Head of caudate nucleus (tissue), 42 donors: ENCODE measurements at regions not wholly inside any gene's neighbourhood (a gene's known extent, or its start where the extent isn't known, plus 50 kb on each side); places are given as distances from the start of the nearest gene placed in this dataset.

ENCODE experiments used
- DNase-seq, 42 donors: peaks; one replicate each; pipeline versions ENCODE4 v3.0.0 to v3.0.0-alpha.2; 2020 to 2021; ENCODE audit warnings: mixed read lengths in 7 of 42
- intact Hi-C: fragments of 100-400 bp; cut with DNase I; formaldehyde crosslinking; loops from one replicate; pipeline ENCODE4 v1.15.0; 2022

- no peak for DNase-seq
- intact Hi-C loops, result no loop called here
These were observed 255.2 kb downstream of the AUH start for GRCh38 chr9:91106415-91107081.

GRCh38 chr9:91111226-91111625, 250.5 kb downstream of the AUH start:
- intact Hi-C loops, result no loop called here
- DNase-seq, result no peak

GRCh38 chr9:91111876-91112275, 249.8 kb downstream of the AUH start:
- intact Hi-C loops, result no loop called here

GRCh38 chr9:91113016-91113415, 248.7 kb downstream of the AUH start:
- intact Hi-C loops, result no loop called here
- no peak for DNase-seq

More at GRCh38 chr9:91111876-91112275, 249.8 kb downstream of the AUH start:
- no peak for DNase-seq

- no peak for DNase-seq
These were observed 247.3 kb downstream of the AUH start for GRCh38 chr9:91114450-91114849.

GRCh38 chr9:91116211-91116610, 245.5 kb downstream of the AUH start:
- intact Hi-C loops, result no loop called here
- peak in 1 of 42 donors; percentile 12 for DNase-seq

More at GRCh38 chr9:91114450-91114849, 247.3 kb downstream of the AUH start:
- intact Hi-C loops, result no loop called here

- intact Hi-C loops, result no loop called here
- no peak for DNase-seq
These were observed 245.0 kb downstream of the AUH start for GRCh38 chr9:91116711-91117110.

GRCh38 chr9:91117474-91117891, 244.2 kb downstream of the AUH start:
- DNase-seq, result no peak
- intact Hi-C loops, result no loop called here

GRCh38 chr9:91117959-91118703, 243.6 kb downstream of the AUH start:
- intact Hi-C loops, result no loop called here
- peak; percentile 44 to 83 (median 68) for DNase-seq

GRCh38 chr9:91118704-91119025, 243.1 kb downstream of the AUH start:
- intact Hi-C loops, result no loop called here

GRCh38 chr9:91119142-91119541, 242.6 kb downstream of the AUH start:
- DNase-seq, result no peak
- intact Hi-C loops, result no loop called here

More at GRCh38 chr9:91118704-91119025, 243.1 kb downstream of the AUH start:
- no peak for DNase-seq

- intact Hi-C loops, result no loop called here
- no peak for DNase-seq
These were observed 242.0 kb downstream of the AUH start for GRCh38 chr9:91119679-91120078.

GRCh38 chr9:91120200-91120599, 241.5 kb downstream of the AUH start:
- intact Hi-C loops, result no loop called here

GRCh38 chr9:91122755-91123154, 239.0 kb downstream of the AUH start:
- no peak for DNase-seq
- intact Hi-C loops, result no loop called here

More at GRCh38 chr9:91120200-91120599, 241.5 kb downstream of the AUH start:
- no peak for DNase-seq

- no peak for DNase-seq
- intact Hi-C loops, result no loop called here
These were observed 234.8 kb downstream of the AUH start for GRCh38 chr9:91126761-91127445.

- intact Hi-C loops, result no loop called here
- no peak for DNase-seq
These were observed 234.1 kb downstream of the AUH start for GRCh38 chr9:91127653-91128052.

- no peak for DNase-seq
- intact Hi-C loops, result no loop called here
These were observed 230.9 kb downstream of the AUH start for GRCh38 chr9:91130796-91131318.

GRCh38 chr9:91131433-91131839, 230.3 kb downstream of the AUH start:
- intact Hi-C loops, result no loop called here
- no peak for DNase-seq

GRCh38 chr9:91132576-91133073, 229.1 kb downstream of the AUH start:
- no peak for DNase-seq
- intact Hi-C loops, result no loop called here

GRCh38 chr9:91134608-91135007, 227.1 kb downstream of the AUH start:
- intact Hi-C loops, result no loop called here
- DNase-seq, result no peak
